H9 (cell line): ENCODE measurements at regions not wholly inside any gene's neighbourhood (a gene's known extent, or its start where the extent isn't known, plus 50 kb on each side); places are given as distances from the start of the nearest gene placed in this dataset.

ENCODE experiments used
- DNase-seq: peaks from one replicate; pipeline ENCODE4 v3.0.0-alpha.2; 2017
- H2AFZ ChIP-seq: one replicate; pipeline ENCODE4 v1.6.1; 2013; ENCODE audit warnings: mild to moderate bottlenecking, low read length, control low read depth, moderate library complexity
- H2AK5ac ChIP-seq: 2 replicates; pipeline ENCODE4 v1.6.1; 2013; ENCODE audit warnings: low read length, control low read depth, mixed read lengths; ENCODE audit not compliant: insufficient read length
- H2BK120ac ChIP-seq: one replicate; pipeline ENCODE4 v1.6.1; 2013; ENCODE audit warnings: low read depth, mild to moderate bottlenecking, low read length, control low read depth, inconsistent platforms; ENCODE audit not compliant: poor library complexity, severe bottlenecking
- H2BK12ac ChIP-seq: 2 replicates; pipeline ENCODE4 v1.6.1; 2013; ENCODE audit warnings: low read length, control low read depth, mixed read lengths, low read depth; ENCODE audit not compliant: insufficient read length
- H2BK15ac ChIP-seq: 2 replicates; pipeline ENCODE4 v1.6.1; 2013; ENCODE audit warnings: low read depth, low read length, control low read depth
- H2BK20ac ChIP-seq: one replicate; pipeline ENCODE4 v1.6.1; 2013; ENCODE audit warnings: low read depth, mild to moderate bottlenecking, low read length, control low read depth, inconsistent platforms; ENCODE audit not compliant: poor library complexity, severe bottlenecking
- H2BK5ac ChIP-seq: 2 replicates; pipeline ENCODE4 v1.6.1; 2013; ENCODE audit warnings: low read length, control low read depth, mixed read lengths; ENCODE audit not compliant: insufficient read length
- H3K14ac ChIP-seq: 2 replicates; pipeline ENCODE4 v1.6.1; 2013; ENCODE audit warnings: low read length, control low read depth; ENCODE audit not compliant: insufficient read depth
- H3K18ac ChIP-seq: 2 replicates; pipeline ENCODE4 v1.6.1; 2013; ENCODE audit warnings: low read depth, mild to moderate bottlenecking, mixed read lengths, low read length, control low read depth; ENCODE audit not compliant: insufficient read length
- H3K23ac ChIP-seq: 2 replicates; pipeline ENCODE4 v1.6.1; 2013; ENCODE audit warnings: low read length, control low read depth, mixed read lengths, low read depth; ENCODE audit not compliant: insufficient read length
- H3K23me2 ChIP-seq: 2 replicates; pipeline ENCODE4 v1.6.1; 2013; ENCODE audit warnings: low read depth, mild to moderate bottlenecking, mixed read lengths, low read length, control low read depth; ENCODE audit not compliant: insufficient read length, poor library complexity, severe bottlenecking
- H3K27ac ChIP-seq: 2 replicates; pipeline ENCODE4 v1.5.1; 2013; ENCODE audit warnings: low read length, control low read depth, mixed read lengths, low read depth; ENCODE audit not compliant: insufficient read length
- H3K27me3 ChIP-seq: 2 replicates; pipeline ENCODE4 v1.6.1; 2013; ENCODE audit warnings: low read length, control low read depth, inconsistent platforms; ENCODE audit not compliant: insufficient read depth
- H3K4ac ChIP-seq: 2 replicates; pipeline ENCODE4 v1.6.1; 2013; ENCODE audit warnings: low read depth, mild to moderate bottlenecking, control low read depth, inconsistent platforms, low read length, moderate library complexity
- H3K4me1 ChIP-seq: 2 replicates; pipeline ENCODE4 v1.6.1; 2013; ENCODE audit warnings: low read length, control low read depth, inconsistent platforms; ENCODE audit not compliant: insufficient read depth
- H3K4me2 ChIP-seq: 2 replicates; pipeline ENCODE4 v1.6.1; 2013; ENCODE audit warnings: low read length, control low read depth, mixed read lengths; ENCODE audit not compliant: insufficient read length, insufficient read depth
- H3K56ac ChIP-seq: 2 replicates; pipeline ENCODE4 v1.6.1; 2013; ENCODE audit warnings: low read depth, mild to moderate bottlenecking, mixed read lengths, low read length, control low read depth; ENCODE audit not compliant: insufficient read length
- H3K79me1 ChIP-seq: 2 replicates; pipeline ENCODE4 v1.6.1; 2013; ENCODE audit warnings: low read depth, mild to moderate bottlenecking, moderate library complexity, low read length, control low read depth, inconsistent platforms; ENCODE audit not compliant: insufficient read depth, poor library complexity, severe bottlenecking
- H3K79me2 ChIP-seq: 2 replicates; pipeline ENCODE4 v1.6.1; 2013; ENCODE audit warnings: low read length, control low read depth, inconsistent platforms; ENCODE audit not compliant: insufficient read depth
- H3K9ac ChIP-seq: 2 replicates; pipeline ENCODE4 v1.6.1; 2013; ENCODE audit warnings: low read length, control low read depth, mixed read lengths; ENCODE audit not compliant: insufficient read length; ENCODE audit errors: extremely low read depth
- H3K9me3 ChIP-seq: one replicate; pipeline ENCODE4 v1.6.1; 2013; ENCODE audit warnings: low read depth, low read length, inconsistent platforms; ENCODE audit not compliant: control insufficient read depth
- H3T11ph ChIP-seq: one replicate; pipeline ENCODE4 v1.6.1; 2013; ENCODE audit warnings: mild to moderate bottlenecking, low read length, control low read depth, inconsistent platforms
- H4K20me1 ChIP-seq: one replicate; pipeline ENCODE4 v1.6.1; 2013; ENCODE audit not compliant: control insufficient read depth, insufficient read length, insufficient read depth
- H4K5ac ChIP-seq: 2 replicates; pipeline ENCODE4 v1.6.1; 2013; ENCODE audit warnings: low read depth, mild to moderate bottlenecking, mixed read lengths, low read length, control low read depth; ENCODE audit not compliant: insufficient read length
- H4K8ac ChIP-seq: replicated peaks from 2 replicates; pipeline ENCODE4 v1.6.1; 2013; ENCODE audit warnings: low read length, control low read depth, mixed read lengths, low read depth; ENCODE audit not compliant: insufficient read length
- H4K91ac ChIP-seq: 2 replicates; pipeline ENCODE4 v1.6.1; 2013; ENCODE audit warnings: low read depth, mild to moderate bottlenecking, moderate library complexity, mixed read lengths, low read length, control low read depth; ENCODE audit not compliant: insufficient read length
- H3K27ac Mint-ChIP-seq, 3 experiments: 2 replicates in 2 of 3; 3 replicates in 1 of 3; pipeline ENCODE4 v1.8.0; 2020 to 2021; ENCODE audit warnings: mixed read lengths in 3 of 3, mild to moderate bottlenecking in 1 of 3, moderate library complexity in 1 of 3
- H3K27me3 Mint-ChIP-seq: 2 replicates; pipeline ENCODE4 v1.8.0; 2021; ENCODE audit warnings: low read depth, mild to moderate bottlenecking, moderate library complexity, mixed read lengths
- H3K36me3 Mint-ChIP-seq, 3 experiments: 2 replicates in 2 of 3; 3 replicates in 1 of 3; pipeline ENCODE4 v1.8.0; 2020 to 2021; ENCODE audit warnings: low read depth in 3 of 3, mixed read lengths in 3 of 3; ENCODE audit not compliant: insufficient read depth in 1 of 3
- H3K4me1 Mint-ChIP-seq, 2 experiments: 2 replicates each; pipeline ENCODE4 v1.8.0; 2020; ENCODE audit warnings: mixed read lengths in 2 of 2
- H3K4me3 Mint-ChIP-seq, 2 experiments: 2 replicates in 1 of 2; 3 replicates in 1 of 2; pipeline ENCODE4 v1.8.0; 2020 to 2021; ENCODE audit warnings: mild to moderate bottlenecking in 2 of 2, mixed read lengths in 2 of 2, moderate library complexity in 1 of 2
- H3K9me3 Mint-ChIP-seq, 2 experiments: 2 replicates in 1 of 2; 3 replicates in 1 of 2; pipeline ENCODE4 v1.8.0; 2020; ENCODE audit warnings: mild to moderate bottlenecking in 2 of 2, mixed read lengths in 2 of 2, moderate library complexity in 1 of 2
- WGBS: extraction: QIAGEN DNeasy Blood & Tissue Kit; methylation state at CpG from one replicate; pipeline ENCODE4 v1.1.7; 2013; ENCODE audit warnings: missing lambda C conversion rate, low lambda C conversion rate, mixed read lengths; ENCODE audit not compliant: insufficient read length; ENCODE audit errors: extremely low coverage; 5-methylcytosine and 5-hydroxymethylcytosine counted together
- TF ChIP-seq, protein P1 (sequence below): fragments of 200-600 bp; sonication (generic); conservative IDR thresholded peaks from 3 replicates; pipeline ENCODE4 v1.8.0; 2021; ENCODE audit warnings: antibody characterized with exemption, mild to moderate bottlenecking

DNA sequence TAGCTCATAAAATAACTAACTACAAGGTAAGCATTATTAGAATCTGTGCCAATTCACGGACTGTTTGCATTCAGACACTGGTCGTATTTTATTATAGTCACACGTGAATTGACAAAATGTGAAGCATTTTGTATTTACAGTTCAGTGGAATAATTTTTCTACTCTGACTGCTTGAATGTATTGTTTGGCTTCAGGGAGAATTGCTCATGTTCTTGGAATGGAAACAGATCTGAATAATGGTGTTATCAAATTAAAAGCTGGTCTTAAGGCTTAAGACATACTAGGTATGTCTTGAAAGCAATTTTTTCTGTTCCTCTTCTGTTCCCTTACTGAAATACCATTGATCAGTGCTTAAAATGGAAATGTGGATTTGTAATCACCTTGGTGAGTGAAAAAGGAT, 543.7 kb upstream of the TLE4 start:
- no peaks in the 10 kb centered on the region; a peak in 1 of 7 replicates for H3K36me3 Mint-ChIP-seq
- Histone ChIP-seq H3K14ac (no peak overlapping the region), H3K9ac (no peak overlapping the region), H4K8ac (no peak overlapping the region), H3K4me1 (0 out of 2 replicates have a peak, but pooled peaks cover 4% of the 10 kb centered on the region), H2BK20ac (no peak overlapping the region), H2BK5ac (no peak overlapping the region), H2BK12ac (no peak overlapping the region), H3K4me2 (no peak overlapping the region), H3K18ac (no peak overlapping the region), H3K79me2 (no peaks in the 10 kb centered on the region), H3T11ph (no peak overlapping the region), H4K20me1 (no peaks in the 10 kb centered on the region), H2BK120ac (no peak overlapping the region), H3K27me3 (no peaks in the 10 kb centered on the region), H3K23me2 (no peaks in the 10 kb centered on the region), H3K56ac (no peak overlapping the region), H4K91ac (no peak overlapping the region), H3K23ac (no peak overlapping the region), H3K4ac (no peak overlapping the region), H2AFZ (no peak overlapping the region), H2AK5ac (no peak overlapping the region), H4K5ac (no peak overlapping the region), H3K79me1 (no peaks in the 10 kb centered on the region), H3K27ac (no peak overlapping the region), H3K9me3 (peaks cover under 1% of the 10 kb centered on the region), H2BK15ac (no peak overlapping the region)
- no peak overlapping the region for H3K4me3 Mint-ChIP-seq
- TF ChIP-seq, protein P1, sequence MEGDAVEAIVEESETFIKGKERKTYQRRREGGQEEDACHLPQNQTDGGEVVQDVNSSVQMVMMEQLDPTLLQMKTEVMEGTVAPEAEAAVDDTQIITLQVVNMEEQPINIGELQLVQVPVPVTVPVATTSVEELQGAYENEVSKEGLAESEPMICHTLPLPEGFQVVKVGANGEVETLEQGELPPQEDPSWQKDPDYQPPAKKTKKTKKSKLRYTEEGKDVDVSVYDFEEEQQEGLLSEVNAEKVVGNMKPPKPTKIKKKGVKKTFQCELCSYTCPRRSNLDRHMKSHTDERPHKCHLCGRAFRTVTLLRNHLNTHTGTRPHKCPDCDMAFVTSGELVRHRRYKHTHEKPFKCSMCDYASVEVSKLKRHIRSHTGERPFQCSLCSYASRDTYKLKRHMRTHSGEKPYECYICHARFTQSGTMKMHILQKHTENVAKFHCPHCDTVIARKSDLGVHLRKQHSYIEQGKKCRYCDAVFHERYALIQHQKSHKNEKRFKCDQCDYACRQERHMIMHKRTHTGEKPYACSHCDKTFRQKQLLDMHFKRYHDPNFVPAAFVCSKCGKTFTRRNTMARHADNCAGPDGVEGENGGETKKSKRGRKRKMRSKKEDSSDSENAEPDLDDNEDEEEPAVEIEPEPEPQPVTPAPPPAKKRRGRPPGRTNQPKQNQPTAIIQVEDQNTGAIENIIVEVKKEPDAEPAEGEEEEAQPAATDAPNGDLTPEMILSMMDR: no peak
- H3K9me3 Mint-ChIP-seq: 0 out of 5 replicates have a peak, but pooled peaks cover 0 to 3% of the 10 kb centered on the region in 2 experiments
- WGBS: no CpG with 5 or more reads among the region's 3 CpGs
- no peak overlapping the region for H3K27ac Mint-ChIP-seq
- no peak for DNase-seq
- H3K27me3 Mint-ChIP-seq: no peaks in the 10 kb centered on the region
- H3K4me1 Mint-ChIP-seq: peaks cover 4 to 11% of the 10 kb centered on the region in 2 experiments
